Osteoblast (primary cell): ENCODE measurements at regions not wholly inside any gene's neighbourhood (a gene's known extent, or its start where the extent isn't known, plus 50 kb on each side); places are given as distances from the start of the nearest gene placed in this dataset.

Experiments
- DNase-seq: peaks from one replicate; pipeline ENCODE4 v3.0.0; 2011; ENCODE audit warnings: low spot score, mixed read lengths; ENCODE audit not compliant: insufficient read length; ENCODE audit errors: missing footprints
- H2AFZ ChIP-seq: 2 replicates; pipeline ENCODE4 v1.6.0; 2011; ENCODE audit warnings: mild to moderate bottlenecking, low read length
- H3K27ac ChIP-seq: 2 replicates; pipeline ENCODE4 v1.5.1; 2011; ENCODE audit warnings: mild to moderate bottlenecking, low read depth, low read length, moderate library complexity
- H3K27me3 ChIP-seq: 2 replicates; pipeline ENCODE4 v1.6.0; 2012; ENCODE audit warnings: mild to moderate bottlenecking, control low read depth, inconsistent platforms, low read length, moderate library complexity; ENCODE audit not compliant: insufficient read depth
- H3K36me3 ChIP-seq: 2 replicates; pipeline ENCODE4 v1.5.1; 2011; ENCODE audit warnings: mild to moderate bottlenecking, low read length, control low read depth, moderate library complexity; ENCODE audit not compliant: insufficient read depth
- H3K4me1 ChIP-seq: 2 replicates; pipeline ENCODE4 v1.5.1; 2011; ENCODE audit warnings: mild to moderate bottlenecking, low read length, control low read depth, moderate library complexity; ENCODE audit not compliant: insufficient read depth
- H3K4me2 ChIP-seq: 2 replicates; pipeline ENCODE4 v1.6.0; 2011; ENCODE audit warnings: mild to moderate bottlenecking, low read length; ENCODE audit not compliant: insufficient read depth
- H3K4me3 ChIP-seq: fragments of 200-600 bp; sonication (generic); 3 replicates; pipeline ENCODE4 v1.5.1; 2012; ENCODE audit warnings: mild to moderate bottlenecking, low read length, inconsistent platforms; ENCODE audit not compliant: insufficient read depth
- H3K79me2 ChIP-seq: 2 replicates; pipeline ENCODE4 v1.6.0; 2012; ENCODE audit warnings: mild to moderate bottlenecking, low read length, control low read depth, inconsistent platforms; ENCODE audit not compliant: insufficient read depth
- H3K9me3 ChIP-seq: 2 replicates; pipeline ENCODE4 v1.5.1; 2011; ENCODE audit warnings: low read depth, low read length, control low read depth
- H4K20me1 ChIP-seq: 2 replicates; pipeline ENCODE4 v1.6.0; 2012; ENCODE audit warnings: mild to moderate bottlenecking, low read length, control low read depth; ENCODE audit not compliant: insufficient read depth
- CTCF ChIP-seq: IDR thresholded peaks from 2 replicates; pipeline ENCODE4 v1.5.1; 2011; ENCODE audit warnings: mild to moderate bottlenecking, low read depth, low read length, moderate library complexity; ENCODE audit errors: extremely low read depth

GRCh38 chr18:70420146-70420898 is 131.5 kb downstream of the SOCS6 start:
- H4K20me1 ChIP-seq: no peaks in the 10 kb centered on the region
- H3K4me1 ChIP-seq: peaks cover 60% of the 10 kb centered on the region
- no peak for DNase-seq
- no peak overlapping the region for H2AFZ ChIP-seq
- H3K4me3 ChIP-seq: peak overlapping the region; percentile 10
- H3K27me3 ChIP-seq: no peaks in the 10 kb centered on the region
- no peaks in the 10 kb centered on the region for H3K79me2 ChIP-seq
- TF ChIP-seq CTCF: no peak
- H3K9me3 ChIP-seq: no peaks in the 10 kb centered on the region
- H3K36me3 ChIP-seq: no peaks in the 10 kb centered on the region
- peak overlapping the region; percentile 83 for H3K27ac ChIP-seq
- H3K4me2 ChIP-seq: peak overlapping the region; percentile 64

GRCh38 chr18:70419526-70419925 is 130.7 kb downstream of the SOCS6 start:
- H2AFZ ChIP-seq: no peak overlapping the region
- H3K9me3 ChIP-seq: no peaks in the 10 kb centered on the region
- no peaks in the 10 kb centered on the region for H3K27me3 ChIP-seq
- peak overlapping the region; percentile 64 for H3K4me2 ChIP-seq
- H3K27ac ChIP-seq: peak overlapping the region; percentile 83
- DNase-seq: no peak
- H3K79me2 ChIP-seq: no peaks in the 10 kb centered on the region
- H3K36me3 ChIP-seq: no peaks in the 10 kb centered on the region
- H3K4me3 ChIP-seq: no peak overlapping the region
- no peaks in the 10 kb centered on the region for H4K20me1 ChIP-seq
- peaks cover 60% of the 10 kb centered on the region for H3K4me1 ChIP-seq
- no peak for TF ChIP-seq CTCF

- Histone ChIP-seq H3K79me2 (no peaks in the 10 kb centered on the region), H3K4me2 (peak overlapping the region; percentile 64), H3K27ac (peak overlapping the region; percentile 83), H3K27me3 (no peaks in the 10 kb centered on the region), H2AFZ (peak overlapping the region; percentile 6), H3K4me3 (no peak overlapping the region), H3K9me3 (no peaks in the 10 kb centered on the region), H3K4me1 (peaks cover 54% of the 10 kb centered on the region), H4K20me1 (no peaks in the 10 kb centered on the region), H3K36me3 (no peaks in the 10 kb centered on the region)
- no peak for DNase-seq
- TF ChIP-seq CTCF: no peak
These were observed 129.9 kb downstream of the SOCS6 start for GRCh38 chr18:70418546-70419311.

- H3K79me2 ChIP-seq: no peaks in the 10 kb centered on the region
- no peak overlapping the region for H3K4me2 ChIP-seq
- no peak overlapping the region for H2AFZ ChIP-seq
- no peaks in the 10 kb centered on the region for H3K9me3 ChIP-seq
- no peak overlapping the region for H3K27ac ChIP-seq
- TF ChIP-seq CTCF: no peak
- H3K27me3 ChIP-seq: no peaks in the 10 kb centered on the region
- DNase-seq: no peak
- no peaks in the 10 kb centered on the region for H3K36me3 ChIP-seq
- H3K4me1 ChIP-seq: peaks cover 45% of the 10 kb centered on the region
- H3K4me3 ChIP-seq: no peak overlapping the region
- H4K20me1 ChIP-seq: no peaks in the 10 kb centered on the region
These were observed 129.0 kb downstream of the SOCS6 start for GRCh38 chr18:70417847-70418246.
